ENCODE measurements at regions not wholly inside any gene's neighbourhood (a gene's known extent, or its start where the extent isn't known, plus 50 kb on each side); places are given as distances from the start of the nearest gene placed in this dataset.

GRCh38 chr20:1801929-1802306 is 93.3 kb upstream of the SIRPA start:
- no peak for TF ChIP-seq CTCF (IDR thresholded peaks at IDR 0.05)
- no peak for TF ChIP-seq ZFX (IDR thresholded peaks at IDR 0.05; ENCODE audit: borderline replicate concordance)
